GM23338 (cell line): ENCODE measurements at regions not wholly inside any gene's neighbourhood (a gene's known extent, or its start where the extent isn't known, plus 50 kb on each side); places are given as distances from the start of the nearest gene placed in this dataset.

Experiments
- ATAC-seq: fragments of 200-7000 bp; cut with Tn5 transposase; 3 replicates; pipeline ENCODE4 v1.9.1; 2020
- DNase-seq: peaks from one replicate; pipeline ENCODE4 v3.0.0-alpha.2; 2015; ENCODE audit warnings: low spot score
- H2AFZ ChIP-seq: fragments of 200-600 bp; sonication (generic); 2 replicates; pipeline ENCODE4 v1.8.0; 2016; ENCODE audit warnings: antibody characterized with exemption, mild to moderate bottlenecking, moderate library complexity
- H3F3A ChIP-seq: fragments of 200-600 bp; sonication (generic); replicated peaks from 2 replicates; pipeline ENCODE4 v1.8.0; 2017; ENCODE audit warnings: antibody characterized with exemption, mixed run types, low read depth
- H3K27ac ChIP-seq: fragments of 200-600 bp; sonication (generic); 2 replicates; pipeline ENCODE4 v1.6.1; 2016; ENCODE audit warnings: low read depth
- H3K27me3 ChIP-seq: fragments of 200-600 bp; sonication (generic); 2 replicates; pipeline ENCODE4 v1.8.0; 2016; ENCODE audit warnings: mild to moderate bottlenecking, mixed run types, moderate library complexity; ENCODE audit not compliant: insufficient read depth
- H3K36me3 ChIP-seq: fragments of 200-600 bp; sonication (generic); 2 replicates; pipeline ENCODE4 v1.8.0; 2016; ENCODE audit warnings: mild to moderate bottlenecking; ENCODE audit not compliant: insufficient read depth
- H3K4me1 ChIP-seq: fragments of 200-600 bp; sonication (generic); 2 replicates; pipeline ENCODE4 v1.8.0; 2016; ENCODE audit warnings: mild to moderate bottlenecking, moderate library complexity; ENCODE audit not compliant: insufficient read depth
- H3K4me2 ChIP-seq: fragments of 200-600 bp; sonication (generic); 2 replicates; pipeline ENCODE4 v1.7.1; 2017; ENCODE audit warnings: mixed run types
- H3K4me3 ChIP-seq: fragments of 200-600 bp; sonication (generic); 2 replicates; pipeline ENCODE4 v1.6.1; 2016; ENCODE audit warnings: mixed run types
- H3K79me2 ChIP-seq: fragments of 200-600 bp; sonication (generic); replicated peaks from 2 replicates; pipeline ENCODE4 v1.8.0; 2017; ENCODE audit warnings: mild to moderate bottlenecking; ENCODE audit not compliant: insufficient read depth
- H3K9me2 ChIP-seq: fragments of 200-600 bp; sonication (generic); 2 replicates; pipeline ENCODE4 v1.8.0; 2017; ENCODE audit not compliant: insufficient read depth
- H4K20me1 ChIP-seq: fragments of 200-600 bp; sonication (generic); replicated peaks from 2 replicates; pipeline ENCODE4 v1.8.0; 2017; ENCODE audit warnings: mild to moderate bottlenecking; ENCODE audit not compliant: insufficient read depth
- H3K27ac Mint-ChIP-seq: 2 replicates; pipeline ENCODE4 v1.8.0; 2020; ENCODE audit warnings: inconsistent platforms, mild to moderate bottlenecking, moderate library complexity, mixed read lengths
- H3K27me3 Mint-ChIP-seq: 3 replicates; pipeline ENCODE4 v1.8.0; 2022; ENCODE audit warnings: low read depth, mild to moderate bottlenecking, moderate library complexity, mixed read lengths, inconsistent platforms; ENCODE audit not compliant: insufficient read depth, poor library complexity
- H3K36me3 Mint-ChIP-seq: 3 replicates; pipeline ENCODE4 v1.8.0; 2021; ENCODE audit warnings: low read depth, mild to moderate bottlenecking, inconsistent platforms, moderate library complexity, mixed read lengths
- H3K4me1 Mint-ChIP-seq: 3 replicates; pipeline ENCODE4 v1.8.0; 2020; ENCODE audit warnings: mild to moderate bottlenecking, inconsistent platforms, mixed read lengths
- H3K4me3 Mint-ChIP-seq: 3 replicates; pipeline ENCODE4 v1.8.0; 2021; ENCODE audit warnings: moderate library complexity, mild to moderate bottlenecking, inconsistent platforms, mixed read lengths
- H3K9me3 Mint-ChIP-seq: 3 replicates; pipeline ENCODE4 v1.8.0; 2020; ENCODE audit warnings: moderate library complexity, mild to moderate bottlenecking, inconsistent platforms, mixed read lengths
- CREB1 ChIP-seq: fragments of 250-450 bp; sonication (Bioruptor Pico); IDR thresholded peaks from 2 replicates; pipeline ENCODE4 v1.5.0; 2020; ENCODE audit warnings: low read depth, mild to moderate bottlenecking, moderate library complexity
- EZH2 ChIP-seq: fragments of 200-600 bp; sonication (generic); IDR thresholded peaks from one replicate; pipeline ENCODE4 v1.8.0; 2017; ENCODE audit warnings: antibody characterized with exemption, mild to moderate bottlenecking, low read depth; ENCODE audit not compliant: unreplicated experiment
- JUNB ChIP-seq: IDR thresholded peaks from one replicate; pipeline ENCODE4 v1.6.1; 2016; ENCODE audit warnings: antibody characterized with exemption; ENCODE audit not compliant: unreplicated experiment
- POLR2AphosphoS5 ChIP-seq: IDR thresholded peaks from 2 replicates; pipeline ENCODE4 v1.6.1; 2016; ENCODE audit warnings: antibody characterized with exemption, low read depth
- STAT1 ChIP-seq: IDR thresholded peaks from one replicate; pipeline ENCODE4 v1.6.1; 2016; ENCODE audit warnings: antibody characterized with exemption; ENCODE audit not compliant: unreplicated experiment
- ZNF114 ChIP-seq: fragments of 250-450 bp; sonication (Bioruptor Pico); IDR thresholded peaks from 2 replicates; pipeline ENCODE4 v1.5.0; 2020; ENCODE audit warnings: mild to moderate bottlenecking, moderate library complexity
- ZNF331 ChIP-seq: fragments of 250-450 bp; sonication (Bioruptor Pico); IDR thresholded peaks from 2 replicates; pipeline ENCODE4 v1.5.0; 2020; ENCODE audit warnings: low read depth, mild to moderate bottlenecking, moderate library complexity
- TF ChIP-seq, protein P1 (sequence below): IDR thresholded peaks from 2 replicates; pipeline ENCODE4 v1.6.1; 2016; ENCODE audit warnings: antibody characterized with exemption
- TF ChIP-seq, protein P2 (sequence below), 2 experiments: fragments of 200-600 bp in 1 of 2; sonication (generic) in 1 of 2; conservative IDR thresholded peaks; 2 replicates each; pipeline versions ENCODE4 v1.5.1 to v1.6.1; 2016 to 2017; ENCODE audit warnings: antibody characterized with exemption in 2 of 2, low read depth in 2 of 2, mild to moderate bottlenecking in 2 of 2, moderate library complexity in 1 of 2
- TF ChIP-seq, protein P3 (sequence below): fragments of 250-450 bp; sonication (Bioruptor Pico); IDR thresholded peaks from 2 replicates; pipeline ENCODE4 v1.5.0; 2020; ENCODE audit warnings: mild to moderate bottlenecking, moderate library complexity

DNA sequence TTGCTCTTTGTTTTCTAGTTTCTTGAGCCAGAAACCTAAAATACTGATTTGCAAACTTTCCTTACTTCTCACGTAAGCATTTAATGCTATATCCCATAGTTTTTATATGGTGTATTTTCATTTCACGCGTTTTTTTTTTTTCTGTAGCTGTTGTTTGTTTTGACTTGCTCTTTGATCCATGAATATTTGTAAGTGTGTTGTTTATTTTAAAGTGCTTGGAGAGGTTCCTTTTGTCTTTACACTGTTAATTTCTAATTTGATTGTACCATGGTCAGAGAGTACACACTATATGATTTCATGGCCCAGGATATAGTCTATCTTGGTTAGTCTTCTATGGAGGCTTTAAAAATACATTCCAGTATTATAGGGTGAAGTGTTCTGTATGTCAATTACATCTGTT, 84.8 kb upstream of the RNF217 start:
- no peaks in the 10 kb centered on the region for H3K36me3 ChIP-seq
- H3K27me3 ChIP-seq, result no peaks in the 10 kb centered on the region
- no peaks in the 10 kb centered on the region for H4K20me1 ChIP-seq
- no peak overlapping the region for H3K4me2 ChIP-seq
- H3K9me3 Mint-ChIP-seq, result no peaks in the 10 kb centered on the region
- no peak for TF ChIP-seq CREB1 (CRISPR knock-in tag)
- TF ChIP-seq, protein P1, sequence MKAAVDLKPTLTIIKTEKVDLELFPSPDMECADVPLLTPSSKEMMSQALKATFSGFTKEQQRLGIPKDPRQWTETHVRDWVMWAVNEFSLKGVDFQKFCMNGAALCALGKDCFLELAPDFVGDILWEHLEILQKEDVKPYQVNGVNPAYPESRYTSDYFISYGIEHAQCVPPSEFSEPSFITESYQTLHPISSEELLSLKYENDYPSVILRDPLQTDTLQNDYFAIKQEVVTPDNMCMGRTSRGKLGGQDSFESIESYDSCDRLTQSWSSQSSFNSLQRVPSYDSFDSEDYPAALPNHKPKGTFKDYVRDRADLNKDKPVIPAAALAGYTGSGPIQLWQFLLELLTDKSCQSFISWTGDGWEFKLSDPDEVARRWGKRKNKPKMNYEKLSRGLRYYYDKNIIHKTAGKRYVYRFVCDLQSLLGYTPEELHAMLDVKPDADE, result no peak
- H2AFZ ChIP-seq, result no peak overlapping the region
- H3K27ac ChIP-seq, result no peak overlapping the region
- no peak overlapping the region for H3K4me3 Mint-ChIP-seq
- H3K27ac Mint-ChIP-seq, result no peak overlapping the region
- peaks cover 4% of the 10 kb centered on the region for H3K4me1 Mint-ChIP-seq
- DNase-seq (no peak), ATAC-seq (no peak)
- no peaks in the 10 kb centered on the region for H3K9me2 ChIP-seq
- H3K36me3 Mint-ChIP-seq, result no peaks in the 10 kb centered on the region
- H3K4me1 ChIP-seq, result peaks cover 6% of the 10 kb centered on the region
- no peaks in the 10 kb centered on the region for H3K27me3 Mint-ChIP-seq
- no peaks in the 10 kb centered on the region for H3F3A ChIP-seq
- H3K79me2 ChIP-seq, result no peaks in the 10 kb centered on the region
- no peak overlapping the region for H3K4me3 ChIP-seq

DNA sequence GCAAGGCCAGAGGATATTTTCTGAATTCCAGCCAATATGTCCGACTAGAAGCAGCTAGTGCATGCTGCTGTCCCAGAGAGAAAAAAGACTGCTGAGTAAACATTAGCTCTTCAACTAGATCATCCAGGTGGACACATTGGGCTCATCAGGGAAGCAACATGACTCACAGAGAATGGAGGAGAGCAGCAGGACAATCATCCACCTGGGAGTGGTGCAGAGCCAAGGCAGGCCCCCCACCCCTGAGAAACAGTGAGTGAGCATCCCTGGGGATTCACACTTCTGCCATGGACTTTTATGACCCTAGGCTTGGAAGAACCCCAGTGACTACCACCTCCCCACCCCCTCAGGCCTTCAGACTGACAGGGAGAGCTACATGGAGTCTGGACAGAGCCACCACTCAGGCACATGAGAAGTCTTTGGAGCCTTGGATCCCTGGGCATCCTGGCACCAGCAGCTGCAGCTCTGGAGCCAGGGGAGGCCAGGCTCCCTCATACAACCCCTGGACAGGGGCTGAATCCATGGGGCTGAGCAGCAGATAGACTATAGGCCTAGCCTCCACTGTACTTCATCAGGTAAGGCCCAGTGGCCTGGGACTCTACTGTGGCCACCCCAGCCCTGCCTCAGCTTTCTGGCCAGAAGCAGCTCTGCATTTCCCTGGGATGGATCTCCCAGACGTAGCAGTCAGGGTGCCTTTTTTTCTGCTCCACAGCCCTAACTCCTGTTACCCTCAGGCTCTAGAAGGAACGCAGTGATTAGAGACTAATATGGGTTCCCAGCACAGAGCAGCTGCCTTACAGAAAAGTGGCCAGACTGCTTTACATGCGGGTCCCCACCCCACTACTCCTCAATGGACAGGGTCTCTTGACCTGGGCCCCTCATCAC, 82.9 kb upstream of the RNF217 start:
- no peak overlapping the region for H3K27ac Mint-ChIP-seq
- H3K36me3 ChIP-seq, result no peaks in the 10 kb centered on the region
- H4K20me1 ChIP-seq, result no peaks in the 10 kb centered on the region
- no peaks in the 10 kb centered on the region for H3K79me2 ChIP-seq
- no peaks in the 10 kb centered on the region for H3K9me3 Mint-ChIP-seq
- H3K4me1 Mint-ChIP-seq, result peaks cover 18% of the 10 kb centered on the region
- no peaks in the 10 kb centered on the region for H3K9me2 ChIP-seq
- H3K27me3 ChIP-seq, result no peaks in the 10 kb centered on the region
- no peaks in the 10 kb centered on the region for H3F3A ChIP-seq
- no peak overlapping the region for H3K4me3 ChIP-seq
- no peak overlapping the region for H2AFZ ChIP-seq
- ATAC-seq (no peak), DNase-seq (no peak)
- H3K36me3 Mint-ChIP-seq, result no peaks in the 10 kb centered on the region
- H3K27me3 Mint-ChIP-seq, result no peaks in the 10 kb centered on the region
- H3K4me3 Mint-ChIP-seq, result no peak overlapping the region
- H3K4me2 ChIP-seq, result no peak overlapping the region
- peaks cover 24% of the 10 kb centered on the region for H3K4me1 ChIP-seq
- no peak overlapping the region for H3K27ac ChIP-seq
- TF ChIP-seq EZH2 (no peak), POLR2AphosphoS5 (no peak), STAT1 (no peak), ZNF114 (CRISPR knock-in tag) (no peak), JUNB (no peak), ZNF331 (no peak)
- TF ChIP-seq, protein P2, sequence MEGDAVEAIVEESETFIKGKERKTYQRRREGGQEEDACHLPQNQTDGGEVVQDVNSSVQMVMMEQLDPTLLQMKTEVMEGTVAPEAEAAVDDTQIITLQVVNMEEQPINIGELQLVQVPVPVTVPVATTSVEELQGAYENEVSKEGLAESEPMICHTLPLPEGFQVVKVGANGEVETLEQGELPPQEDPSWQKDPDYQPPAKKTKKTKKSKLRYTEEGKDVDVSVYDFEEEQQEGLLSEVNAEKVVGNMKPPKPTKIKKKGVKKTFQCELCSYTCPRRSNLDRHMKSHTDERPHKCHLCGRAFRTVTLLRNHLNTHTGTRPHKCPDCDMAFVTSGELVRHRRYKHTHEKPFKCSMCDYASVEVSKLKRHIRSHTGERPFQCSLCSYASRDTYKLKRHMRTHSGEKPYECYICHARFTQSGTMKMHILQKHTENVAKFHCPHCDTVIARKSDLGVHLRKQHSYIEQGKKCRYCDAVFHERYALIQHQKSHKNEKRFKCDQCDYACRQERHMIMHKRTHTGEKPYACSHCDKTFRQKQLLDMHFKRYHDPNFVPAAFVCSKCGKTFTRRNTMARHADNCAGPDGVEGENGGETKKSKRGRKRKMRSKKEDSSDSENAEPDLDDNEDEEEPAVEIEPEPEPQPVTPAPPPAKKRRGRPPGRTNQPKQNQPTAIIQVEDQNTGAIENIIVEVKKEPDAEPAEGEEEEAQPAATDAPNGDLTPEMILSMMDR (conservative IDR thresholded peaks at IDR 0.05; ENCODE audit: low read depth in 2 of 2), result no peak
- TF ChIP-seq, protein P3, sequence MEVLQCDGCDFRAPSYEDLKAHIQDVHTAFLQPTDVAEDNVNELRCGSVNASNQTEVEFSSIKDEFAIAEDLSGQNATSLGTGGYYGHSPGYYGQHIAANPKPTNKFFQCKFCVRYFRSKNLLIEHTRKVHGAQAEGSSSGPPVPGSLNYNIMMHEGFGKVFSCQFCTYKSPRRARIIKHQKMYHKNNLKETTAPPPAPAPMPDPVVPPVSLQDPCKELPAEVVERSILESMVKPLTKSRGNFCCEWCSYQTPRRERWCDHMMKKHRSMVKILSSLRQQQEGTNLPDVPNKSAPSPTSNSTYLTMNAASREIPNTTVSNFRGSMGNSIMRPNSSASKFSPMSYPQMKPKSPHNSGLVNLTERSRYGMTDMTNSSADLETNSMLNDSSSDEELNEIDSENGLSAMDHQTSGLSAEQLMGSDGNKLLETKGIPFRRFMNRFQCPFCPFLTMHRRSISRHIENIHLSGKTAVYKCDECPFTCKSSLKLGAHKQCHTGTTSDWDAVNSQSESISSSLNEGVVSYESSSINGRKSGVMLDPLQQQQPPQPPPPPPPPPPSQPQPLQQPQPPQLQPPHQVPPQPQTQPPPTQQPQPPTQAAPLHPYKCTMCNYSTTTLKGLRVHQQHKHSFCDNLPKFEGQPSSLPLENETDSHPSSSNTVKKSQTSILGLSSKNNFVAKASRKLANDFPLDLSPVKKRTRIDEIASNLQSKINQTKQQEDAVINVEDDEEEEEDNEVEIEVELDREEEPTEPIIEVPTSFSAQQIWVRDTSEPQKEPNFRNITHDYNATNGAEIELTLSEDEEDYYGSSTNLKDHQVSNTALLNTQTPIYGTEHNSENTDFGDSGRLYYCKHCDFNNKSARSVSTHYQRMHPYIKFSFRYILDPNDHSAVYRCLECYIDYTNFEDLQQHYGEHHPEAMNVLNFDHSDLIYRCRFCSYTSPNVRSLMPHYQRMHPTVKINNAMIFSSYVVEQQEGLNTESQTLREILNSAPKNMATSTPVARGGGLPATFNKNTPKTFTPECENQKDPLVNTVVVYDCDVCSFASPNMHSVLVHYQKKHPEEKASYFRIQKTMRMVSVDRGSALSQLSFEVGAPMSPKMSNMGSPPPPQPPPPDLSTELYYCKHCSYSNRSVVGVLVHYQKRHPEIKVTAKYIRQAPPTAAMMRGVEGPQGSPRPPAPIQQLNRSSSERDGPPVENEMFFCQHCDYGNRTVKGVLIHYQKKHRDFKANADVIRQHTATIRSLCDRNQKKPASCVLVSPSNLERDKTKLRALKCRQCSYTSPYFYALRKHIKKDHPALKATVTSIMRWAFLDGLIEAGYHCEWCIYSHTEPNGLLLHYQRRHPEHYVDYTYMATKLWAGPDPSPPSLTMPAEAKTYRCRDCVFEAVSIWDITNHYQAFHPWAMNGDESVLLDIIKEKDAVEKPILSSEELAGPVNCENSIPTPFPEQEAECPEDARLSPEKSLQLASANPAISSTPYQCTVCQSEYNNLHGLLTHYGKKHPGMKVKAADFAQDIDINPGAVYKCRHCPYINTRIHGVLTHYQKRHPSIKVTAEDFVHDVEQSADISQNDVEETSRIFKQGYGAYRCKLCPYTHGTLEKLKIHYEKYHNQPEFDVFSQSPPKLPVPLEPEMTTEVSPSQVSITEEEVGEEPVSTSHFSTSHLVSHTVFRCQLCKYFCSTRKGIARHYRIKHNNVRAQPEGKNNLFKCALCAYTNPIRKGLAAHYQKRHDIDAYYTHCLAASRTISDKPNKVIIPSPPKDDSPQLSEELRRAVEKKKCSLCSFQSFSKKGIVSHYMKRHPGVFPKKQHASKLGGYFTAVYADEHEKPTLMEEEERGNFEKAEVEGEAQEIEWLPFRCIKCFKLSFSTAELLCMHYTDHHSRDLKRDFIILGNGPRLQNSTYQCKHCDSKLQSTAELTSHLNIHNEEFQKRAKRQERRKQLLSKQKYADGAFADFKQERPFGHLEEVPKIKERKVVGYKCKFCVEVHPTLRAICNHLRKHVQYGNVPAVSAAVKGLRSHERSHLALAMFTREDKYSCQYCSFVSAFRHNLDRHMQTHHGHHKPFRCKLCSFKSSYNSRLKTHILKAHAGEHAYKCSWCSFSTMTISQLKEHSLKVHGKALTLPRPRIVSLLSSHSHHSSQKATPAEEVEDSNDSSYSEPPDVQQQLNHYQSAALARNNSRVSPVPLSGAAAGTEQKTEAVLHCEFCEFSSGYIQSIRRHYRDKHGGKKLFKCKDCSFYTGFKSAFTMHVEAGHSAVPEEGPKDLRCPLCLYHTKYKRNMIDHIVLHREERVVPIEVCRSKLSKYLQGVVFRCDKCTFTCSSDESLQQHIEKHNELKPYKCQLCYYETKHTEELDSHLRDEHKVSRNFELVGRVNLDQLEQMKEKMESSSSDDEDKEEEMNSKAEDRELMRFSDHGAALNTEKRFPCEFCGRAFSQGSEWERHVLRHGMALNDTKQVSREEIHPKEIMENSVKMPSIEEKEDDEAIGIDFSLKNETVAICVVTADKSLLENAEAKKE (CRISPR knock-in tag), result no peak
